ENCODE measurements at regions not wholly inside any gene's neighbourhood (a gene's known extent, or its start where the extent isn't known, plus 50 kb on each side); places are given as distances from the start of the nearest gene placed in this dataset.

DNA sequence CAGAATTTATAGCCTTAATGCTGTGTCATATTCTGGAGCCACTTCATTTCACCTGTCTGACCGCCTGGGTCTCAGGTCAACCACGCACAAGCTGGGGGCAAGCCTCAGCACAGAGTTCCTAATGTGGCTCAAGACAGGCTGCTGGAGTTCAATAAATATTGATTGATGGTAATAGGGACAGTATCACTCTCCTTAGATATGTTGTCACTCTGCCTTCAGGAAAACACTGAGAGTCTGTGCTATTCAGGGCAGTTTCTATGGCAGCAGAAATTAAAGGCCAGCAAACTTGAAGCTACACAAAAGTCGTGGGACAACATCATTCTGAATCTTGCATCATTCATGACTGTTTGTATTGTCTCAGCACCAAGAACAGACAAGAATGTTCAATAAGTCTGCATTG lies 696.1 kb downstream of the METTL4 start:
- DNase-seq = no peak

DNA sequence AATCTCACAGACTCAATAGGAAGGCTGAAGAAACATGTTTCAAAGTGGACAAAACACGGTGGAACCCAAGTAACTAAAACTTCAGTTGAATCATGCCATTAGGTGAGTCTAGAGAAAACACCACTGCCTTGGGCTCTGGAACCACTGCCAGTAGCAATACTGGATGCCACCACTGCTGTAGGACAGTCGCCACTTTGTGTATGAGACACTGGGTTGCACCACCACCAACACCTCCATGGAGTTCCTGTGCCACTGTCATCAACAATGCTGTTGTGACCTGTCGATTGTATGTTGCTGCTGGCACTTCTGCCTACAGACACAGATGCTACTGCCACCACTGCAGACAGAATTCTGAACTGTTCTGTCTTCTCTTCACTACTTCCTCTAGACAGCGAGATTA lies 686.7 kb downstream of the METTL4 start:
- no peak for DNase-seq

DNA sequence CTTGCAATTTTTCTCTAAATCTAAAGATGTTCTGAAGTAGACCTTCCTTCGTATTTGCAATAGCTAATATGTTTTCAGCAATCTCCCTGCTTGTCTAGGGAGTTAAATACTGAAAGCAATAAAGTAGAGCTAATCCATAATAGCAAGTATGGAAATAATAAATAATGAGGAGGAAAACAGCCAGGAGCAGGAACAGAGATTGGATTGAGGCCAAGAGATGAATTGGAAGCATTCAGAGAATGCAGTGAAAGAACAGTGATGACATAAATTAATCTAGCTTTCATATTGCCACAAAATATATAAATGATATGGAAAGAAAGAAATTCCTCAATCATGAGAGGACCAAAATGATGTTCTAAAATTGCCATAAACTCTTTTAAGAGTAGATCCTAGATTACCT lies 679.7 kb downstream of the METTL4 start:
- DNase-seq = peak; percentile 8

DNA sequence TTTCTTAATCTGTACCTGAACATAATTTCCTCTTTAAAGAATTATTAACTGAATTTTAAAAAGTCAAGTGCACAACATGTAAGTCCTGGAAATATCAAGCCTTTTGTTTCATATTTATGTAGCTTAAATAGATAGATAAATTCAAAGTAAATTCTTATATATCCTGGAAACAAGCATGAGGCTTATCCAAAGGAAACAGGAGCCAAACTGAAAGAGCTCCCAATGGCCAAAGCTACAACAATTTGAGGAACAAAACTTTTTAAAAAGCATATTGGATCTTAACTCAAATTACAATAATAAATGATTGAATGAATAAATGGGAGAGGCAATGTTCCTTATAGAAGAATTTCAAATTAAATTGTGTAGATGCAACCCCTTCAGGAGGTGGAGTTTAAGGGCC lies 679.1 kb downstream of the METTL4 start:
- peak; percentile 6 for DNase-seq

DNA sequence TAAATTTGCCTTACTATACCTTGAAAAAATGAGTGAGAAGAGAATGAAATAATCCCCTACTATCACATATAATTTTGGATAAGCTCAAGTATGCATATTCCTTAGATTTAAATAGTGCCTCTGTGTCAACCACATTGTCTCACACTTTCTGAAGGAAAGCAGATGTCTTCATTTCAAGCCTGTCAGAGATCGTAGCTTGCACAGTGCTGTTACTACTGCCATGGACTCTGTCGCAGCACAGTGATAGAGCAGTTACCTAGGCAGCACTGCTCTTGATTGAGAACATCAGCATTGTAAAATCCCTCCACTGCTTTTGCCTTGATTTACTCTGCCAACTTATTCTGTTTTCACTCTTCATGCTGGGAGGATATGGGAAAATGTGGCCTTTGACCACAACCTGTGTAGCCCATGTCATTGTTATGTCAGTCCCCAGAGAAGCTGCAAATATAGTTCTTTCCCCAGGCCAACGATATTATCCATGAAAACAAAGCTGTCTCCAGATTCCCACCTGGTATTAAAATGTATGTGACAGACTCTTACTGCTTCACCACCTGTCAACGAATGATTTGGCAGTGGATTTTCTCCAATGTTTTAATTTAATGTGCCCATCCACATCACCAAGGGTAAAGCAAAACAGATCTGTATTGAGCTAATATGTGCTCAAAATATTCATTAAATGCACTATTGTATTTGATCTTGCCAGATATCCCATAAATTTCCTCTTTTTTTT lies 675.7 kb downstream of the METTL4 start:
- no peak for DNase-seq

DNA sequence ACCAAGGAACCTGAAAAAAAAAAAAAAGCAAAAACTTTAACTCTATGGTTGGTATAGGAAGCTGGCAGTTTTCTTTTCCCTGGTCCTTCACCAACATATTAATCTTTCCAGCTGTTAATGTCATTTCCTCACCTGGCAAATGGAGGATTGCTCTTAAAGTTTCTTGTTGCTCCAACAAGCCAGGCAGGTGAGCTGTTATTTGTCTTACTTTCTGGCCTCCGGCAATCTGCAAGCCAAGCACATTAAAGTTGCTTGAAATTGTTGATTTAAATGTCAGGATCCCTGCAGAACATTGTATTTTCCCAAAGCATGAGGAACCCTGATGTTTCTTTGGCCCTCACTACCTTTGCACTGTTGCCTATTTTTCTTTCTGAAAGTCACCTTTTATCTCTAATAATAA lies 664.9 kb downstream of the METTL4 start:
- no peak for DNase-seq

DNA sequence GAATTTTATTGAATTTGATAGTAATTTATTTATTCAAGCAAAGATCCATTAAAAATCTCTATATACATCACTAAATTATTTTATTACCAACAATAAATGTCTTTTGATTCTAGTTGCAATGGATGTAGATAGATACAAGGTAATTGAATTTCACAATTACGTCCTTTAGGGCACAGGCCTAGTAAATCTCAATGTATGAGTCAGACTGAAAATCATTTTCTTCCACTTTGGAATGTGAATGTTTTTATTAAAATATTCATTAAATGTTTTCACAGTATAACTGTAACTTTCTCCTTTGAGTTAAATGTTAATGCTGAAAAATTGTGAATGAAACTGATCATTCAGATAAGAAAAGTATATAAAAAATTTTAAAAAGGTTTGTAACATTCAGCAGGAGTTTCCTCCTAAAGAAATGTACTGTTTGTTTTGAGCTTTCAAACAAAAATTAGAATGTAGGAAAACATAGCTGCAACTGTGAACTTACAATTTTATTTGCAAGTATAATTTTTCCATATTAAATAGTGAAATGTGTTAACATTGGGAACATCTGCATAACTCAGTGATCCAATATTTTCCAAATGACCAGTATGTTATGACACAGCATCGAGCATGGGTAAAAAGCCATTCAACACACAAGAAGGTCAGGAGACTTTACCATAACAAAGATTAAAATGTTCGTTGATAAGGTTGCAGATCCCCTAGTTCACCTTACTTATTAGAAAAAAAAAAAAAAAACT lies 663.7 kb downstream of the METTL4 start:
- no peak for DNase-seq

DNA sequence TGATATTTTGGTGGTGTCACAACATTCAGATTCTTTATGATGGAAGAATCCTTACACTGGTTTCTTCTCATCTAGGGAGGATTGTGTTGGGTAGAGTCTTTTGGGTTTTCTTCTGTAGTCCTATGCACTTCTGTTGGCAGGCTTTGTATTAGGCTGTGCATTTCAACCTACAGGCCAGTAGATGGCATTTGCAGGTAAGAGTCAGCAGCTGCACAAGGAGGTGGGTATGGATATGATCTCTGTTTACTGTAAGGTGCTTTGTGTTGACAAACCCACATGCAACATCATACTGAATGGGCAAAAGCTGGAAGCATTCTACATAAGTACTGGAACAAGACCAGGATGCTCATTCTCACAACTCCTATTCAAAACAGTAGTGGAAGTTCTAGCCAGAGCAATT lies 656.8 kb downstream of the METTL4 start:
- no peak for DNase-seq

DNA sequence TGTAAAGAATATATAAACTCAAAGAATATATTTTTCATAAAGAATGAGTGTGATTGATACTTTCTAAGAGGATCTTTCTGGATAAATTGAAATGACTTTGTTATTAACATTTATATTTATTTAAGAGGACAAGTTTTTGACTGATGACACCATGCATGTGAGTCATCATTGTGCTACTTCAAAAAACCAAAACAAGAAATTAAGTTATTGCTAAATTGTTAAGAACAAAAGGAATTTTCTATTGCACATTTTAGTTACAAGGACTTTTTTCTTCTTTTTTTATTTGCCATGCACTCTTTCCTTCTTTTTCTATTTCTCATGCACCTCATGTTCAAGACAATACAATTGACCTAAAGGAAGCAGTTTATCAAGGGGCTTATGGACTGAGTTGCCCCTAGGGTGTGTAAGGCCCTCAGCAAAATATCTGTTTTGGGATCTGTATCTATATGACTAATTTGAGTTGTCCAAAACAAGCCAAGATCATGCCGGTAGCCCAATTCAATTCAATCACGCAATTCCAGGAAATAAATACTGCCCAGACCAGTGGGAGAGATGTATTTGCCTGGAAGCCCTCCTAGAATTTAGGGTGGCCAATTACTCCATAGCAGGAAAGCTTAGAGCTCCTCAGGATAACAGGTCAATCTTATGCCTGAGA lies 654.3 kb downstream of the METTL4 start:
- no peak for DNase-seq

DNA sequence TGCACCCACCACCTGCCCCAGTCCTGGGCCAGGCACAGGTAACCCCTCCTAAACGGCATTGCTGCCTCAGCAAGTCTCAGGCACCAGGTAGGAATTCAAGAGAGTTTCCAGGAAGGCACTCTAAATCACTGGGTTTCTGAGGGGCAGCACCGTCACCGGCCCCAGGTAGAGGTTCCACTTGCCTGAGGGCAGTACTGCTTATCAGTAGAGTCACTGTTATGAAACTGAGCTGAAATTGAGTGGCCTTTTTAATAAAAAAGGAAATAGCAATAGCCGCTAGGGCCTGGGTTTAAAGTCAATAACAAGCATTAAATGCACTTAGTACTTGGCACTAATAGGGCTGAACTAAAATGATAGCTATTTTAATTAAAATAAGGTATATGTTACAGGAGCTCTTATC lies 653.7 kb downstream of the METTL4 start:
- DNase-seq = no peak

DNA sequence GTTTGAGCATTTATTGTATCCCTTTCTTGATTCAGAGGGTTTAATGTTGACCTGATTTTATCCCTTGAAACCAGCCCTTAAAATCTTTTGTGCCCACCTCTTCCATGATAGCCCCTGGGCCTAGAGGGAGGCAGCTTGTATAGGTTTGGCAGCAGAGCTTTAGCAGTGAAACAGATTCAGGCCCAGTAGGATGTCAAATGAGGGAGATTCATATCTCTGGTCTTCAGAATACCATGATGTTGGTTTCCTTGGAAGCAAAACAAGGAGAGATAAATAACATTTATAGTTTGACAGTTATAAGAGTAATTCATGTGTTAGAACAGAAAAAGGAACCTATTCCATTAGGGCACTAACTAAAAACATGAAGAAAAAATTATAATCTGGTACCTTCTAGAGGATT lies 649.2 kb downstream of the METTL4 start:
- no peak for DNase-seq

DNA sequence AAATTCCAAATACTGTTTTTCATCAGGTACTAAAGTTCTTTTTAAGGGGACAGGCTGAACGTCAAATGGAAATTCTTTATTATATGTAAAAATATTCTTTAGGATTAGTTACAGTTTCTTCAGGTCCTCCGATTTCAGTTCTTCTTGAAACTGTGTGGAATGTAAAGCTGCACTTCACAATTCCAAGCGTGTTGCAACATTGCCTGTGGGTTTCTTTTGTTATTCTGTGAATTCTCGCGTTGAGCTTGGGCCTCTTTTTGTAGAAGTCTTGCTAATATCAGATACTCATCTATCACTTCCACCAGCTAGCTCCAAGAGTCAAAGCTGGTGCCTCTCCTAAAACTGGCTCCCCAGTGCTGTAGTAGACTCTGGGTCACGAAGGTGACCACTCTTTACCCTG lies 642.6 kb downstream of the METTL4 start:
- no peak for DNase-seq

DNA sequence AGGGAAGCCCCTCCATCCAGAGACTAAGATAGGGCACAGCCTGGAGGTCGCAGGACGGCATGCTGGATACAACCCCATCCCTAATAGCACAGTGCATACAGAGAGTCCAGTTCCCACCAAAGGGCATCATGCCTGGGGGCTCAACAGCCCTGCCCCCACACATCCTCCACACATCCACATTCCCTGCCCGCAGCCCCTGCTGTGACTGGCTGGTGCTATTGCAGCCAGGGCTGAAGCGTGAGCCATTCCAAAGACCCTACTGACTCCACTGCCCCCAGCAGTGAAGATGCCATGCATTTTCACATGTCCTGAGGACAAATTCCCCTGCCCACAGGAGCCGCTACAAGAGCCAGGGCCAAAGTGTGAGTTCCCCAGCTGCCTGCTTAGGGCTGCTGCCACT lies 641.6 kb downstream of the METTL4 start:
- no peak for DNase-seq

DNA sequence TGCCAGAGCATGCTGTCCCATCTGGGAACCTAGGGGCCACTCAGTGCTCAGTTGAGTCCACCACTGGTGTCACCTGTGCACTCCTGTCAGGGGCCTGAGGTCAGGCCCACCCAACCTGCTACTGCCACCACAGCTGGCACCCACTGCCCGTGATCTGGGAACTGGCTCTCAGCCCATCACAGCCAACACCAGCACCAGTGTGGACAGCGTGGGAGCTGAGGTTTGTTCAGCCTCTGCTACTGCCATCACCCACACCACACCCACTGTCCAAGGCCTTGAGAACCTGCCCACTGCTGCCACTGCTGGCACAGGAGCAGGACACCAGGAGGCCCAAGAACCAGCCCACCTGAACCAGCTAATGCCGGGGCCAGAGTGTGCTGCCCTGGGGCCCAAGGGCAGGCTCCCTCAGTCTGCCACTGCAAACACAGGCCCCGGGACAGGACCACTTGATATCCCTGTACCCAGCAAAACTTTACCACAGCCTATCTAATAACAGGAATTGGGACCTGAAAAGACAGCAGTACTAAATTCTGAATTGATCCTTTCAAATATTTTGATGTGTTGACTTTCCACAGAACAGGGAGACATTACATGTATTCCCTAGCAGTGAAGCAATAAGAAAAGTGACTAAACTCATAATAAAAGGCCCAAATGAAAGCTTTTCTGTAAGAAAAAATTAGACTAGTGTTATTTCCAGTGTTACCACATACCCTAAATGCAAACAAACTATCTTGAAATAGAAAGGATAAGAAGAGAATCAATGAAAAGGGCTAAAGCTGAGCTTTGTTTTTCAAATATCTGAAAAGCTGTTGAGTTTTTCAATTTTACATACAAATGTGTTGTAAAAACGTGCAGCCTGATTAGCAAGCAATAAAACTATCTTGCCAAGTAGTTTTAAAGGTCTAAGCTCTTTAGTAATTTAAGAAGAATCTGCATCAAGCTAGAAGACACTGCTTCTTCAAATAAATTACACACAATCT lies 640.7 kb downstream of the METTL4 start:
- DNase-seq = no peak

DNA sequence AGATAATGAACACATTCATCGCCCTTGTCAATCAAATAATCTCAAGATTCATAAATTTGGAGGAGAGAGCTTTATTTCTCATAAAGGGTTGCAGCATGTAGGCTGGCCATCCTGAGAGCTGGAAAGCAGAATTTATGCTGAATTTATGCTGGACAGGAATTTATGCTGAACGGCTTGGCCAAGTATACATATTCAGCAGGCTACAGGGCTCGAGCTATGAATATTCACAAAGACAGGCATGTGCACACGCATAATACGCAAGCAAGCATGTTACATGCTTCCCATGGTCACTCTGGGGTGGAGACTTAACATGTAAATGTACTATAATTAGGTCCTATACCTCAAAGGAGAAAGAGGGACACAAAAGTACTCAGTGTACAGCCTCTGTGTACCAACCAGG lies 618.8 kb downstream of the METTL4 start:
- DNase-seq = no peak

DNA sequence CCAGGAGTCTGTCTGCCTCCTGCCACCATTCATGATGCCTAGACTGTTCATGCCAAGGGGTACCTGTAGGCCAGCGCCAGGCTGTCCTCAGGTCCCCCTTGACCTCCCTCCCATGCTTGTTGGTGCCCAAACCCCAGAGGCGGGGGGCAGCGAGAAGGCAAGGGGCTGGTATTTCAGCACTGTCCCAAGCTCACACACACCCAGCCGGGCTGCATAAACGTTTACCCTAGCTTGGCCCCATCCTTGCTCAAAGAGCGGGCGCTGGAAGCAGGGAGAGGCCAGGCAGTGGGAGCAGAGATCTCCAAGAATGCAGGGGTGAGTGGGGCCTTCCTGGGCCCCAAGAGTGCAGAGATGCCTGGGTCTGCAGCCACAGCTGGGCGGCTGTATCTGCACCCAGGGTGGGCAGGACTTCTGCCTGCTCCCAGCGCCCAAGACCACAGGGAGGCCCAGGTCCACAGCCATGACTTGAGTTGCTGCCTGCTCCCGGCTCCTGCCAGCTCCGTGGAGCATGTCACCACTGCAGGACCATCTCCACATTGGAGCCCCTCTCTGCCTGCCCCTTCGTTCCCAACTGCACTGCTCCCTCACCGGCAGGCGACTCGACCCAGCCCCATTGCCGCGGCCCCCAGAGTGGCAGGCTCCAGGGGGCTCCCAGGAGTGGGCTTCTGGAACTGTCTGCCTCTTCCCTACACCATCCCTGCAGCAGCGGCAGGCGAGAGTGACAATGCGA lies 616.6 kb downstream of the METTL4 start:
- DNase-seq = no peak

DNA sequence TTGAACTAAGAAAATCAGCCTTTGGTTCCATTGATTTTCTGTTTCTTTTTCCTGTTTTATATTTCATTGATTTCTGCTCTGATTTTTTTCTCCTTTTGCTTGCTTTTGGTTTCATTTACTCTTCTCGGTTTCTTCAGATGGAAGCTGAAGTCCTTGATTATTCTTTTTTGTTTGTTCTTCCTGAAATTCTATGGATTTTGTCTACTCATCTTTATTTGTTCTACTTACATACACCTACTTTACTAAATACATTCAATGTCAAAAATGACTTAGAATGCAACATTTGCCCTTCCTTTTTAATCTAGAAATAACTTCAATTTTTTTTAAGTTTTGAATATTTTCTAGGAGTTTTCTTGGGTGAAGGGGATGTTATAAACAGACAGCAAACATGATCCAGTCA lies 612.5 kb downstream of the METTL4 start:
- no peak for DNase-seq

DNA sequence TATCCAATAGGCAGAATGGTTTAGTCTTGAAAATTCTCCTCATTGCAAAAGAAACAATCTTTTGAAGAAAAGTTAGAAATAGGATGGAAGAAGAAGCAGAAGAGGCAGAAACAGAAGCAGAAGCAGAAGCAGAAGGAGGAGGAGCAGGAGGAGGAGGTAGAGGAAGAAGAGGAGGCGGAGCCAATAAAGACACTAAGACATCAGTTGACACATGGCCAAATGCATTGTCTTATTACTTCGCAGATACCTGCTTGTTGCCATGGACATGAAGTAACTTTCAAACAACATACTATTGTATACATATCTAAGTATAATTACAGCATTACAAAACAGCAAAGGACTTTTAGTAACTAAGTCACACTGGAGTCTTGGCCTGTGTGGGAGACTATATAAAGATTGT lies 606.3 kb downstream of the METTL4 start:
- no peak for DNase-seq

DNA sequence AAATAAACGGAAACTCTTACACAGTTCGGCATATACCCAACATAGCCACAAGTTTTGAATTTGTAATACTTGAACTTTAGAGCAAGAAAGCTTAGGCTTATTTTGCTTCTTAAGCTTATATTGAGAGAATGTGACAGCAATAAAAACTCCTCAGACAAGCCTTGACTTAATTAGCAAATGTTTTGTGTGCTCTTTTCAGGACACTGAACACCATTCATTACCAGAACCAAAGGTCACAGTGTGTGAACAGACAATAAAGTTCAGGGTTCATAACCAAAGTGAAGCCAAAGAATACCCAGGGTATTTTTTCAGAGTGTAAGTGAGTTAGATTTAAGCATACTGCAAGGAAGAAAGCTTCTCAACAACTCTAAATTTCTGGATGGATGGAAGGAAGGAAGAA lies 605.8 kb downstream of the METTL4 start:
- no peak for DNase-seq

DNA sequence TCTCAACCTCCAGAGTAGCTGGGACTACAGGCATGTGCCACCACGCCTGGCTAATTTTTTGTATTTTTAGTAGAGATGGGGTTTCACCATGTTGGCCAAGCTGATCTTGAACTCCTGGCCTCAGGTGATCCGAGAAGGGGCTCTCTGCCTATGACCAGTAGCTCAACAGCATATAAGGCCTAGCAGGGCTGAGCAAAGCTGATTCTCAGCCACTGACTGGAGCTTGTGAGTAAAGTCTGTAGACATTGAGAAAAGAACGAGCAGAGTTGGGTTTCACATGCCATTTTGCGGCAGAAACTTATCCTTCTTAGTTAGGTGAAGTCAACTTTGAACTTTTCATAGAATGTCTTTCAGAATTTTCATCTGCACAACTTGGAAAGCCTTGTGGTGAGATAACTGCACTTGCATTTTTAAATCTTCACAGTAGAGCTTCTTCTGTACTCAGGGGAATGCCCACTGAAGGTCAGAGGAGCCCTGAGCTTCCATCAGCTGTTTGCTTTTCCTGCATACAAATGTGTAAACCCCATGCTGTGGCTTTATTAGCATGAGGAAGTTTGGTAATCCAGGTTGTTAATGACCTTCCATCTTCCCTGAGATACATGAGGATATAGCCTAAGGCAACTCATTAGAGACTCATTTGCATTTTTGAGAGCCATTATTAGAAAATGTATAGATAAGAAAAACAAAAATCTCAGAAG lies 602.4 kb downstream of the METTL4 start:
- DNase-seq = no peak

DNA sequence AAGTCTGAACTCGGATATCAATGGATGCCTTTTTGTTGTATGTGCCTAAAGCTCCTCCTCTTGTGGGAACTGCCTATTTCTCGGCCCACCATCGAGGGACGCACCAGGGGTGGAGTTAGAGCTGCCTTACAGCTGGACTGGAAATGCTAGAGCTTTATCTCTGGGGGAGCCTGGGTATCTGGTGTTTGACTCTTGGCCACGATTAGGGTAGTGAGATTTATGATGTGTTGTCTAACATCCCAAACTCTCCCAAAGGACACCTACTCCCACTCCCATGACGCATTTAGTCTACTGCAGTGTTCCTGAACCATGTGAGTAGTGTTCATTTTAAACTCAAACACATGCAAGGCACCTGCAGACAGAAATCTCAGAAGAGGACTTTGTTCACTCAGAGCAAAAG lies 594.8 kb downstream of the METTL4 start:
- no peak for DNase-seq
